SH-SY5Y (cell line): ENCODE measurements at regions not wholly inside any gene's neighbourhood (a gene's known extent, or its start where the extent isn't known, plus 50 kb on each side); places are given as distances from the start of the nearest gene placed in this dataset.

Source experiments
- GATA2 ChIP-seq: IDR thresholded peaks from 2 replicates; pipeline ENCODE4 v1.6.1; 2011; ENCODE audit warnings: mild to moderate bottlenecking, low read depth, low read length
- GATA3 ChIP-seq: IDR thresholded peaks from 2 replicates; pipeline ENCODE4 v1.6.1; 2011; ENCODE audit warnings: low read depth, mild to moderate bottlenecking, low read length, moderate library complexity

DNA sequence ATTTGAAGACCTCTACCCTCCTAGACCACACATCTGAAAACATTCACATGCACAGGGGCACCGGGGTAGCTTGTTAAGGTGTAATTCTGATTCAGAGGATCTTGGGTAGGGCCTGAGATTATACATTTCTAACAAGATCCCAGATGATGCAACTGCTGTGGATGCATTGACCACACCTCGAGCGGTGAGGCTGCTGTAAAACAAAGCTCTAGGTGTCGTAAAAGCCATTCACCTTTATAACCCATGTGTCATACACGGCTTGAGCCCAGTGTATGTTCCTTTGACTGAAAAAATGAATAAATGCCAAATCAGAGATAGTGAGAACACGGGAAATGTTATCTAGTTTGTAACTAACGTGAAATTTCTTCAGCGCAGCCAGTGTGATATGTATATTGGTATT lies 1578.2 kb upstream of the WWC1 start:
- TF ChIP-seq GATA2: no peak
- TF ChIP-seq GATA3: no peak
